ENCODE measurements at regions not wholly inside any gene's neighbourhood (a gene's known extent, or its start where the extent isn't known, plus 50 kb on each side); places are given as distances from the start of the nearest gene placed in this dataset.

DNA sequence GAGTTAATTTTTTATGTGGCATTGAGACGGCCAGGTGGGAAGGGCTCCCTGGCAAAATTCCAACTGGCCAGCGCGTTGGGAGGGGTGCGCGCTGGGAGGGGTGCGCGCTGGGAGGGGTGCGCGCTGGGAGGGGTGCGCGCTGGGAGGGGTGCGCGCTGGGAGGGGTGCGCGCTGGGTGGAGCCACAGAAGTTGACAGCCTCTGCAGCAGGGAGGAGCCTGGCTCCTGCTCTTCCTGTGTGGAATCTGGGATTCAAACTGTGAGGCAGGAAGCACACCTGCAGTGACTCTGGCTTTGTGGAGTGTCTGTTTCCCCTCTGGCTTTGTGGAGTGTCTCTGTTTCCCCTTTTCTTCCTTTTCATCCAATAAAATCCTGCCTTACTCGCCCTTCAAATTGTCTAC lies 147.9 kb upstream of the CBLN2 start:
- TF ChIP-seq, protein P1, sequence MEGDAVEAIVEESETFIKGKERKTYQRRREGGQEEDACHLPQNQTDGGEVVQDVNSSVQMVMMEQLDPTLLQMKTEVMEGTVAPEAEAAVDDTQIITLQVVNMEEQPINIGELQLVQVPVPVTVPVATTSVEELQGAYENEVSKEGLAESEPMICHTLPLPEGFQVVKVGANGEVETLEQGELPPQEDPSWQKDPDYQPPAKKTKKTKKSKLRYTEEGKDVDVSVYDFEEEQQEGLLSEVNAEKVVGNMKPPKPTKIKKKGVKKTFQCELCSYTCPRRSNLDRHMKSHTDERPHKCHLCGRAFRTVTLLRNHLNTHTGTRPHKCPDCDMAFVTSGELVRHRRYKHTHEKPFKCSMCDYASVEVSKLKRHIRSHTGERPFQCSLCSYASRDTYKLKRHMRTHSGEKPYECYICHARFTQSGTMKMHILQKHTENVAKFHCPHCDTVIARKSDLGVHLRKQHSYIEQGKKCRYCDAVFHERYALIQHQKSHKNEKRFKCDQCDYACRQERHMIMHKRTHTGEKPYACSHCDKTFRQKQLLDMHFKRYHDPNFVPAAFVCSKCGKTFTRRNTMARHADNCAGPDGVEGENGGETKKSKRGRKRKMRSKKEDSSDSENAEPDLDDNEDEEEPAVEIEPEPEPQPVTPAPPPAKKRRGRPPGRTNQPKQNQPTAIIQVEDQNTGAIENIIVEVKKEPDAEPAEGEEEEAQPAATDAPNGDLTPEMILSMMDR (conservative IDR thresholded peaks at IDR 0.05 in 1 of 2, IDR thresholded peaks at IDR 0.05 in 1 of 2; ENCODE audit: low read depth in 1 of 2, low read length in 2 of 2), result no peak
- TF ChIP-seq EZH2 (IDR thresholded peaks at IDR 0.05; ENCODE audit: low read length, missing control alignments), result no peak

All from fibroblast of lung (primary cell).